OCI-M2 (cell line): ENCODE measurements at regions not wholly inside any gene's neighbourhood (a gene's known extent, or its start where the extent isn't known, plus 50 kb on each side); places are given as distances from the start of the nearest gene placed in this dataset.
"Not testable (repeated sequence)": the region's sequence is repeated elsewhere in the genome, so short reads cannot be mapped to it uniquely, and the experiment has no call there.

Source experiments
- DNase-seq: peaks from one replicate; lab custom pipeline; 2025; ENCODE audit not compliant: unreplicated experiment; lab: John Stamatoyannopoulos, UW

- not testable (repeated sequence) for DNase-seq
Observed at GRCh38 chr7:150183602-150184001, 139.6 kb upstream of the LRRC61 start.

GRCh38 chr7:150189963-150190362 lies 133.2 kb upstream of the LRRC61 start:
- not testable (repeated sequence) for DNase-seq

- DNase-seq, result not testable (repeated sequence)
Observed at GRCh38 chr7:150192541-150192940, 130.6 kb upstream of the LRRC61 start.

- DNase-seq, result not testable (repeated sequence)
Observed at GRCh38 chr7:150193866-150194265, 129.3 kb upstream of the LRRC61 start.
